SK-N-SH (cell line): ENCODE measurements at regions not wholly inside any gene's neighbourhood (a gene's known extent, or its start where the extent isn't known, plus 50 kb on each side); places are given as distances from the start of the nearest gene placed in this dataset.

Experiments used
- CTCF ChIA-PET: fragments of 300-600, 350-600 bp; formaldehyde crosslinking; extraction: SDS; loops from one replicate; lab custom pipeline; 2021; lab: Yijun Ruan, JAX
- POLR2A ChIA-PET: fragments of 350-600 bp; sonication (Branson Sonifier 250); formaldehyde crosslinking; extraction: SDS; loops from one replicate; lab custom pipeline; 2020; ENCODE audit warnings: antibody characterized with exemption, inconsistent platforms; lab: Yijun Ruan, JAX
- DNase-seq: peaks from one replicate; pipeline ENCODE4 v3.0.0; 2012
- H2AFZ ChIP-seq: fragments of 200-600 bp; sonication (generic); 2 replicates; pipeline ENCODE4 v1.8.1; 2016; ENCODE audit warnings: antibody characterized with exemption, mild to moderate bottlenecking, low read depth
- H3F3A ChIP-seq: fragments of 200-600 bp; sonication (generic); replicated peaks from 2 replicates; pipeline ENCODE3; 2016; ENCODE audit warnings: antibody characterized with exemption, mild to moderate bottlenecking; ENCODE audit not compliant: insufficient read depth
- H3K27ac ChIP-seq, 2 experiments: fragments of 200-500 bp in 1 of 2; fragments of 200-600 bp in 1 of 2; sonication (Bioruptor generic) in 1 of 2; sonication (generic), shearing (Covaris generic) in 1 of 2; 2 replicates each; pipeline versions ENCODE4 v1.5.1 to v1.6.1; 2014 to 2016; ENCODE audit warnings: low read depth in 2 of 2, inconsistent platforms in 1 of 2, low read length in 1 of 2, mild to moderate bottlenecking in 1 of 2, mixed read lengths in 1 of 2
- H3K27me3 ChIP-seq: fragments of 200-600 bp; sonication (generic), shearing (Covaris generic); 2 replicates; pipeline ENCODE4 v1.6.1; 2016; ENCODE audit warnings: mixed run types; ENCODE audit not compliant: insufficient read depth
- H3K36me3 ChIP-seq, 2 experiments: fragments of 200-500 bp in 1 of 2; fragments of 200-600 bp in 1 of 2; sonication (Bioruptor generic) in 1 of 2; sonication (generic) in 1 of 2; replicated peaks in 1 of 2; 2 replicates each; pipeline versions ENCODE3 to v1.5.1; 2014 to 2016; ENCODE audit warnings: low read length in 1 of 2, mild to moderate bottlenecking in 1 of 2; ENCODE audit not compliant: insufficient read depth in 2 of 2, control insufficient read depth in 1 of 2
- H3K4me1 ChIP-seq, 2 experiments: fragments of 200-500 bp in 1 of 2; fragments of 200-600 bp in 1 of 2; sonication (Bioruptor generic) in 1 of 2; sonication (generic), shearing (Covaris generic) in 1 of 2; 2 replicates each; pipeline versions ENCODE4 v1.5.1 to v1.6.1; 2014 to 2016; ENCODE audit warnings: low read depth in 1 of 2, low read length in 1 of 2, mixed run types in 1 of 2; ENCODE audit not compliant: insufficient read depth in 2 of 2, control insufficient read depth in 1 of 2
- H3K4me2 ChIP-seq: fragments of 200-600 bp; sonication (generic), shearing (Covaris generic); 2 replicates; pipeline ENCODE4 v1.6.1; 2017; ENCODE audit warnings: mixed run types
- H3K4me3 ChIP-seq, 2 experiments: fragments of 200-500 bp in 1 of 2; fragments of 200-600 bp in 1 of 2; sonication (Bioruptor generic) in 1 of 2; sonication (generic), shearing (Covaris generic) in 1 of 2; 2 replicates each; pipeline versions ENCODE4 v1.5.1 to v1.8.1; 2014 to 2016; ENCODE audit warnings: low read depth in 2 of 2, inconsistent platforms in 1 of 2, low read length in 1 of 2, mild to moderate bottlenecking in 1 of 2, mixed read lengths in 1 of 2, moderate library complexity in 1 of 2
- H3K79me2 ChIP-seq: fragments of 200-600 bp; sonication (generic); 2 replicates; pipeline ENCODE4 v1.8.1; 2017; ENCODE audit warnings: mild to moderate bottlenecking; ENCODE audit not compliant: insufficient read depth
- H3K9ac ChIP-seq: fragments of 200-600 bp; sonication (generic); 2 replicates; pipeline ENCODE4 v1.6.1; 2017; ENCODE audit warnings: mixed run types
- H3K9me2 ChIP-seq: fragments of 200-600 bp; sonication (generic); 2 replicates; pipeline ENCODE4 v1.6.1; 2017; ENCODE audit warnings: mixed run types
- H3K9me3 ChIP-seq: fragments of 200-600 bp; sonication (generic); 2 replicates; pipeline ENCODE4 v1.6.1; 2017; ENCODE audit warnings: mixed run types, mild to moderate bottlenecking, moderate library complexity
- H4K20me1 ChIP-seq: fragments of 200-600 bp; sonication (generic); 2 replicates; pipeline ENCODE4 v1.6.1; 2017; ENCODE audit warnings: mild to moderate bottlenecking, mixed run types; ENCODE audit not compliant: insufficient read depth
- GABPA ChIP-seq: IDR thresholded peaks from 2 replicates; pipeline ENCODE4 v1.4.0; 2012; ENCODE audit warnings: low read depth, mild to moderate bottlenecking
- IRF3 ChIP-seq: fragments of 150-350 bp; IDR thresholded peaks from 2 replicates; pipeline ENCODE4 v1.6.1; 2016; ENCODE audit warnings: mild to moderate bottlenecking, low read depth, low read length
- REST ChIP-seq: IDR thresholded peaks from 2 replicates; pipeline ENCODE4 v1.6.1; 2012; ENCODE audit warnings: mild to moderate bottlenecking, low read depth, low read length, moderate library complexity
- RXRA ChIP-seq: IDR thresholded peaks from 2 replicates; pipeline ENCODE4 v1.4.0; 2012; ENCODE audit warnings: low read depth, mild to moderate bottlenecking, borderline replicate concordance
- SIN3A ChIP-seq: IDR thresholded peaks from 2 replicates; pipeline ENCODE4 v1.6.1; 2012; ENCODE audit warnings: low read depth, mild to moderate bottlenecking, low read length, moderate library complexity, borderline replicate concordance
- TEAD4 ChIP-seq: IDR thresholded peaks from 2 replicates; pipeline ENCODE4 v1.4.0; 2012; ENCODE audit warnings: mild to moderate bottlenecking, borderline replicate concordance; ENCODE audit not compliant: insufficient read depth
- USF1 ChIP-seq: IDR thresholded peaks from 2 replicates; pipeline ENCODE4 v1.4.0; 2012; ENCODE audit warnings: low read depth, borderline replicate concordance
- WGBS: methylation state at CpG from one replicate; pipeline ENCODE4 v1.1.6; 2017; ENCODE audit warnings: low lambda C conversion rate; 5-methylcytosine and 5-hydroxymethylcytosine counted together

GRCh38 chr5:65077653-65078052 is 308.9 kb downstream of the CWC27 start:
- Histone ChIP-seq H3K27ac (no peak overlapping the region), H3K27me3 (no peaks in the 10 kb centered on the region), H2AFZ (no peak overlapping the region), H3F3A (peaks cover 14% of the 10 kb centered on the region), H4K20me1 (no peaks in the 10 kb centered on the region), H3K79me2 (no peaks in the 10 kb centered on the region), H3K9me2 (no peaks in the 10 kb centered on the region), H3K9me3 (no peaks in the 10 kb centered on the region)
- DNase-seq, result no peak
- TF ChIP-seq GABPA (no peak), USF1 (no peak), REST (no peak), IRF3 (no peak), TEAD4 (no peak)
- TF ChIP-seq, all 33 proteins: peak for 0
- H3K36me3 ChIP-seq, result no peaks in the 10 kb centered on the region
- H3K4me2 ChIP-seq, result no peak overlapping the region
- no peak overlapping the region for H3K4me3 ChIP-seq
- no peak overlapping the region for H3K9ac ChIP-seq
- 64% methylated on average over 4 of the region's 4 CpGs for WGBS
- POLR2A ChIA-PET, result no interaction called here
- CTCF ChIA-PET, result no interaction called here
- peaks cover 8 to 31% of the 10 kb centered on the region in 2 experiments; a peak in 2 of 4 replicates for H3K4me1 ChIP-seq

- no peaks in the 10 kb centered on the region for H3K9me3 ChIP-seq
- no peak for TF ChIP-seq USF1
- no peak for TF ChIP-seq RXRA
- no peak for TF ChIP-seq SIN3A
- TF ChIP-seq, all 33 proteins: peak for 0
- no peak overlapping the region for H3K27ac ChIP-seq
- WGBS, result 93% methylated on average over 4 of the region's 4 CpGs
- H3K4me3 ChIP-seq, result no peak overlapping the region
- H3K9me2 ChIP-seq, result no peaks in the 10 kb centered on the region
- no peak for DNase-seq
- H3K79me2 ChIP-seq, result no peaks in the 10 kb centered on the region
- H4K20me1 ChIP-seq, result no peaks in the 10 kb centered on the region
- no peak overlapping the region for H3K4me2 ChIP-seq
- ChIA-PET CTCF (no interaction called here), POLR2A (no interaction called here)
- H2AFZ ChIP-seq, result no peak overlapping the region
- peaks cover 8 to 31% of the 10 kb centered on the region in 2 experiments; a peak in 2 of 4 replicates for H3K4me1 ChIP-seq
- H3K9ac ChIP-seq, result no peak overlapping the region
- no peaks in the 10 kb centered on the region for H3K36me3 ChIP-seq
- peaks cover 14% of the 10 kb centered on the region for H3F3A ChIP-seq
- H3K27me3 ChIP-seq, result no peaks in the 10 kb centered on the region
Measured at GRCh38 chr5:65078331-65078730, 309.6 kb downstream of the CWC27 start.
